ENCODE measurements at regions not wholly inside any gene's neighbourhood (a gene's known extent, or its start where the extent isn't known, plus 50 kb on each side); places are given as distances from the start of the nearest gene placed in this dataset.

GRCh38 chr5:68046445-68046844 lies 169.1 kb upstream of the PIK3R1 start:
- Mint-ChIP-seq H3K27me3 (ENCODE audit: insufficient read depth) (no peaks in the 10 kb centered on the region), H3K9me3 (peaks cover 4% of the 10 kb centered on the region), H3K36me3 (ENCODE audit: low read depth) (peaks cover 5% of the 10 kb centered on the region), H3K4me3 (peak overlapping the region; percentile 76), H3K27ac (peak overlapping the region; percentile 94), H3K4me1 (ENCODE audit: low read depth) (peaks cover 41% of the 10 kb centered on the region)
- peak; percentile 99 for DNase-seq
- no peak for TF ChIP-seq CTCF (IDR thresholded peaks at IDR 0.05)

- Mint-ChIP-seq H3K36me3 (ENCODE audit: low read depth) (no peaks in the 10 kb centered on the region), H3K27ac (no peak overlapping the region)
- DNase-seq: no peak
Measured at GRCh38 chr5:68041293-68041692, 174.3 kb upstream of the PIK3R1 start.

GRCh38 chr5:68037546-68037945 lies 178.0 kb upstream of the PIK3R1 start:
- Mint-ChIP-seq H3K27me3 (ENCODE audit: insufficient read depth) (no peaks in the 10 kb centered on the region), H3K4me3 (no peak overlapping the region), H3K4me1 (ENCODE audit: low read depth) (peaks cover 20% of the 10 kb centered on the region), H3K27ac (no peak overlapping the region), H3K9me3 (no peaks in the 10 kb centered on the region), H3K36me3 (ENCODE audit: low read depth) (no peaks in the 10 kb centered on the region)
- no peak for DNase-seq
- no peak for TF ChIP-seq CTCF (IDR thresholded peaks at IDR 0.05)

More at GRCh38 chr5:68041293-68041692, 174.3 kb upstream of the PIK3R1 start:
- Mint-ChIP-seq H3K4me1 (ENCODE audit: low read depth) (peaks cover 9% of the 10 kb centered on the region), H3K9me3 (no peaks in the 10 kb centered on the region), H3K4me3 (no peak overlapping the region), H3K27me3 (ENCODE audit: insufficient read depth) (no peaks in the 10 kb centered on the region)
- no peak for TF ChIP-seq CTCF (IDR thresholded peaks at IDR 0.05)

GRCh38 chr5:68033961-68034571 lies 181.5 kb upstream of the PIK3R1 start:
- TF ChIP-seq CTCF (IDR thresholded peaks at IDR 0.05): no peak
- Mint-ChIP-seq H3K36me3 (ENCODE audit: low read depth) (no peaks in the 10 kb centered on the region), H3K27me3 (ENCODE audit: insufficient read depth) (no peaks in the 10 kb centered on the region), H3K27ac (no peak overlapping the region), H3K9me3 (no peaks in the 10 kb centered on the region), H3K4me3 (no peak overlapping the region), H3K4me1 (ENCODE audit: low read depth) (peaks cover 23% of the 10 kb centered on the region)
- DNase-seq: peak; percentile 59

GRCh38 chr5:68033029-68033428 lies 182.5 kb upstream of the PIK3R1 start:
- Mint-ChIP-seq H3K9me3 (no peaks in the 10 kb centered on the region), H3K4me1 (ENCODE audit: low read depth) (peaks cover 34% of the 10 kb centered on the region), H3K36me3 (ENCODE audit: low read depth) (no peaks in the 10 kb centered on the region), H3K4me3 (no peak overlapping the region), H3K27ac (no peak overlapping the region), H3K27me3 (ENCODE audit: insufficient read depth) (no peaks in the 10 kb centered on the region)
- DNase-seq: no peak
- no peak for TF ChIP-seq CTCF (IDR thresholded peaks at IDR 0.05)

Data from HFFc6 (cell line).